SH-SY5Y (cell line): ENCODE measurements at regions not wholly inside any gene's neighbourhood (a gene's known extent, or its start where the extent isn't known, plus 50 kb on each side); places are given as distances from the start of the nearest gene placed in this dataset.

ENCODE experiments used
- GATA2 ChIP-seq: IDR thresholded peaks from 2 replicates; pipeline ENCODE4 v1.6.1; 2011; ENCODE audit warnings: mild to moderate bottlenecking, low read depth, low read length
- GATA3 ChIP-seq: IDR thresholded peaks from 2 replicates; pipeline ENCODE4 v1.6.1; 2011; ENCODE audit warnings: low read depth, mild to moderate bottlenecking, low read length, moderate library complexity

GRCh38 chr1:22332795-22333499 lies 118.7 kb upstream of the ZBTB40 start:
- TF ChIP-seq GATA2: no peak
- no peak for TF ChIP-seq GATA3
